ENCODE measurements at regions not wholly inside any gene's neighbourhood (a gene's known extent, or its start where the extent isn't known, plus 50 kb on each side); places are given as distances from the start of the nearest gene placed in this dataset.

DNA sequence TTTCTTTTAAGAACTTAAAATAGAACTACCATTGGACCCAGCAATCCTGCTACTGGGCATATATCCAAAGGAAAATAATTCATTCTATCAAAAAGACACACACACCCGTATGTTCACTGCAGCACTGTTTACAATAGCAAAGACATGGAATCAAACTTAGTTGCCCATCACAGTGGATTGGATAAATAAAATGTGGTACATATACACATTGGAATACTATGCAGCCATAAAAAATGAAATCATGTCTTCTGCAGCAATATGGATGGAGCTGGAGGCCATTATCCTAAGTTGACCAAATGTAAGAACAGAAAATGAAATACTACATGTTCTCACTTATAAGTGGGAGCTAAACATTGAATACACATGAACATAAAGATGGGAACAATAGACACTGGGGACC lies 585.3 kb upstream of the USP24 start:
- Histone ChIP-seq H3K9me3 (ENCODE audit: low read length) (no peaks in the 10 kb centered on the region), H3K36me3 (ENCODE audit: insufficient read depth, low read length) (no peaks in the 10 kb centered on the region), H3K79me2 (ENCODE audit: insufficient read depth, low read depth, low read length) (no peaks in the 10 kb centered on the region), H3K4me1 (ENCODE audit: insufficient read depth, low read length, poor library complexity, severe bottlenecking) (no peaks in the 10 kb centered on the region), H3K4me2 (ENCODE audit: low read length) (no peak overlapping the region), H3K4me3 (ENCODE audit: low read depth, low read length, poor library complexity, severe bottlenecking) (no peak overlapping the region), H2AFZ (ENCODE audit: low read length) (no peak overlapping the region), H3K27ac (ENCODE audit: low read depth, low read length, poor library complexity, severe bottlenecking) (no peak overlapping the region), H4K20me1 (ENCODE audit: insufficient read depth, low read length) (no peaks in the 10 kb centered on the region), H3K9me2 (ENCODE audit: insufficient read depth, low read length) (no peaks in the 10 kb centered on the region)
- no TSS peak for BruUV-seq (replicated peaks)
- TF ChIP-seq, protein P1, sequence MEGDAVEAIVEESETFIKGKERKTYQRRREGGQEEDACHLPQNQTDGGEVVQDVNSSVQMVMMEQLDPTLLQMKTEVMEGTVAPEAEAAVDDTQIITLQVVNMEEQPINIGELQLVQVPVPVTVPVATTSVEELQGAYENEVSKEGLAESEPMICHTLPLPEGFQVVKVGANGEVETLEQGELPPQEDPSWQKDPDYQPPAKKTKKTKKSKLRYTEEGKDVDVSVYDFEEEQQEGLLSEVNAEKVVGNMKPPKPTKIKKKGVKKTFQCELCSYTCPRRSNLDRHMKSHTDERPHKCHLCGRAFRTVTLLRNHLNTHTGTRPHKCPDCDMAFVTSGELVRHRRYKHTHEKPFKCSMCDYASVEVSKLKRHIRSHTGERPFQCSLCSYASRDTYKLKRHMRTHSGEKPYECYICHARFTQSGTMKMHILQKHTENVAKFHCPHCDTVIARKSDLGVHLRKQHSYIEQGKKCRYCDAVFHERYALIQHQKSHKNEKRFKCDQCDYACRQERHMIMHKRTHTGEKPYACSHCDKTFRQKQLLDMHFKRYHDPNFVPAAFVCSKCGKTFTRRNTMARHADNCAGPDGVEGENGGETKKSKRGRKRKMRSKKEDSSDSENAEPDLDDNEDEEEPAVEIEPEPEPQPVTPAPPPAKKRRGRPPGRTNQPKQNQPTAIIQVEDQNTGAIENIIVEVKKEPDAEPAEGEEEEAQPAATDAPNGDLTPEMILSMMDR (conservative IDR thresholded peaks at IDR 0.05; ENCODE audit: low read length): no peak
- TF ChIP-seq EZH2phosphoT487 (IDR thresholded peaks at IDR 0.05; ENCODE audit: borderline replicate concordance, low read depth, low read length): no peak
- CTCF ChIA-PET (ENCODE audit: unreplicated experiment): no interaction called here
- POLR2A ChIA-PET: no interaction called here
- no peak for DNase-seq (ENCODE audit: low spot score)
- intact Hi-C loops (cut with micrococcal nuclease; ENCODE audit: unreplicated experiment): no loop called here

GRCh38 chr1:55793856-55794255 lies 578.7 kb upstream of the USP24 start:
- Histone ChIP-seq H3K9me2 (ENCODE audit: insufficient read depth, low read length) (no peaks in the 10 kb centered on the region), H3K79me2 (ENCODE audit: insufficient read depth, low read depth, low read length) (no peaks in the 10 kb centered on the region), H3K36me3 (ENCODE audit: insufficient read depth, low read length) (no peaks in the 10 kb centered on the region), H3K4me3 (ENCODE audit: low read depth, low read length, poor library complexity, severe bottlenecking) (no peak overlapping the region), H3K4me2 (ENCODE audit: low read length) (no peak overlapping the region), H3K9me3 (ENCODE audit: low read length) (no peaks in the 10 kb centered on the region), H3K4me1 (ENCODE audit: insufficient read depth, low read length, poor library complexity, severe bottlenecking) (no peaks in the 10 kb centered on the region), H3K27ac (ENCODE audit: low read depth, low read length, poor library complexity, severe bottlenecking) (no peak overlapping the region), H2AFZ (ENCODE audit: low read length) (no peak overlapping the region), H4K20me1 (ENCODE audit: insufficient read depth, low read length) (no peaks in the 10 kb centered on the region)
- no peak for DNase-seq (ENCODE audit: low spot score)
- intact Hi-C loops (cut with micrococcal nuclease; ENCODE audit: unreplicated experiment): no loop called here
- ChIA-PET POLR2A (no interaction called here), CTCF (ENCODE audit: unreplicated experiment) (no interaction called here)
- no peak for TF ChIP-seq EZH2phosphoT487 (IDR thresholded peaks at IDR 0.05; ENCODE audit: borderline replicate concordance, low read depth, low read length)
- TF ChIP-seq, protein P1 (conservative IDR thresholded peaks at IDR 0.05; ENCODE audit: low read length): no peak
- BruUV-seq (replicated peaks): no TSS peak

GRCh38 chr1:55792870-55793269 lies 577.7 kb upstream of the USP24 start:
- Histone ChIP-seq H3K4me2 (ENCODE audit: low read length) (no peak overlapping the region), H2AFZ (ENCODE audit: low read length) (no peak overlapping the region), H3K36me3 (ENCODE audit: insufficient read depth, low read length) (no peaks in the 10 kb centered on the region), H4K20me1 (ENCODE audit: insufficient read depth, low read length) (no peaks in the 10 kb centered on the region), H3K4me1 (ENCODE audit: insufficient read depth, low read length, poor library complexity, severe bottlenecking) (no peaks in the 10 kb centered on the region), H3K9me3 (ENCODE audit: low read length) (no peaks in the 10 kb centered on the region), H3K27ac (ENCODE audit: low read depth, low read length, poor library complexity, severe bottlenecking) (no peak overlapping the region), H3K79me2 (ENCODE audit: insufficient read depth, low read depth, low read length) (no peaks in the 10 kb centered on the region), H3K4me3 (ENCODE audit: low read depth, low read length, poor library complexity, severe bottlenecking) (no peak overlapping the region), H3K9me2 (ENCODE audit: insufficient read depth, low read length) (no peaks in the 10 kb centered on the region)
- no peak for TF ChIP-seq EZH2phosphoT487 (IDR thresholded peaks at IDR 0.05; ENCODE audit: borderline replicate concordance, low read depth, low read length)
- TF ChIP-seq, protein P1 (conservative IDR thresholded peaks at IDR 0.05; ENCODE audit: low read length): no peak
- DNase-seq (ENCODE audit: low spot score): no peak
- intact Hi-C loops (cut with micrococcal nuclease; ENCODE audit: unreplicated experiment): no loop called here
- no TSS peak for BruUV-seq (replicated peaks)
- ChIA-PET CTCF (ENCODE audit: unreplicated experiment) (no interaction called here), POLR2A (interaction anchor here (0.5 to 0.9 kb wide), 3 partner anchors 8 to 413 kb away, joined by 3 to 9 read pairs (median 5); no protein-coding TSS in a partner anchor)
